NAMALWA (cell line): ENCODE measurements at regions not wholly inside any gene's neighbourhood (a gene's known extent, or its start where the extent isn't known, plus 50 kb on each side); places are given as distances from the start of the nearest gene placed in this dataset.

ENCODE experiments used
- DNase-seq: peaks from one replicate; pipeline ENCODE4 v3.0.0-alpha.2; 2015; ENCODE audit warnings: low spot score

- DNase-seq = no peak
These were observed 203.3 kb downstream of the COG6 start for GRCh38 chr13:39858794-39859193.

GRCh38 chr13:39859898-39860297 lies 204.4 kb downstream of the COG6 start:
- no peak for DNase-seq

- DNase-seq = no peak
These were observed 207.4 kb downstream of the COG6 start for GRCh38 chr13:39862900-39863299.

- DNase-seq = no peak
These were observed 208.8 kb downstream of the COG6 start for GRCh38 chr13:39864221-39864620.

- no peak for DNase-seq
These were observed 211.3 kb downstream of the COG6 start for GRCh38 chr13:39866722-39867121.

- no peak for DNase-seq
These were observed 212.3 kb downstream of the COG6 start for GRCh38 chr13:39867807-39868206.

- no peak for DNase-seq
These were observed 214.8 kb downstream of the COG6 start for GRCh38 chr13:39870197-39870747.

- DNase-seq = no peak
These were observed 219.0 kb downstream of the COG6 start for GRCh38 chr13:39874331-39875053.

GRCh38 chr13:39875111-39875987 lies 219.9 kb downstream of the COG6 start:
- DNase-seq = no peak

GRCh38 chr13:39876258-39876657 lies 220.8 kb downstream of the COG6 start:
- DNase-seq = no peak

- DNase-seq = no peak
These were observed 221.7 kb downstream of the COG6 start for GRCh38 chr13:39877134-39877533.

- DNase-seq = no peak
These were observed 224.0 kb downstream of the COG6 start for GRCh38 chr13:39879286-39880035.

- no peak for DNase-seq
These were observed 225.9 kb downstream of the COG6 start for GRCh38 chr13:39881383-39881782.

GRCh38 chr13:39881887-39882286 lies 226.4 kb downstream of the COG6 start:
- no peak for DNase-seq

GRCh38 chr13:39884166-39884565 lies 228.7 kb downstream of the COG6 start:
- no peak for DNase-seq

GRCh38 chr13:39886336-39886735 lies 230.9 kb downstream of the COG6 start:
- DNase-seq = no peak

GRCh38 chr13:39887387-39887786 lies 231.9 kb downstream of the COG6 start:
- DNase-seq = no peak

GRCh38 chr13:39888865-39889810 lies 233.7 kb downstream of the COG6 start:
- no peak for DNase-seq

- DNase-seq = no peak
These were observed 235.1 kb downstream of the COG6 start for GRCh38 chr13:39890537-39890936.

- no peak for DNase-seq
These were observed 237.5 kb downstream of the COG6 start for GRCh38 chr13:39892721-39893685.
